Lower leg skin (tissue), 3 donors: ENCODE measurements at regions not wholly inside any gene's neighbourhood (a gene's known extent, or its start where the extent isn't known, plus 50 kb on each side); places are given as distances from the start of the nearest gene placed in this dataset.

Experiments used
- CTCF ChIP-seq, 3 donors: fragments of 450-650 bp; IDR thresholded peaks; one replicate each; pipeline ENCODE4 v1.5.1; 2016; ENCODE audit warnings: antibody characterized with exemption in 3 of 3, mild to moderate bottlenecking in 3 of 3, moderate library complexity in 2 of 3
- POLR2A ChIP-seq, 2 donors: fragments of 450-650 bp; IDR thresholded peaks; one replicate each; pipeline ENCODE4 v1.6.1; 2016 to 2017; ENCODE audit warnings: antibody characterized with exemption in 2 of 2, mild to moderate bottlenecking in 1 of 2, moderate library complexity in 1 of 2

GRCh38 chr1:166432655-166433054 is 265.9 kb upstream of the FAM78B start:
- TF ChIP-seq POLR2A (IDR thresholded peaks at IDR 0.05): no peak
- TF ChIP-seq CTCF (IDR thresholded peaks at IDR 0.05): no peak
